Skin of body (tissue), 1 donor: ENCODE measurements at regions not wholly inside any gene's neighbourhood (a gene's known extent, or its start where the extent isn't known, plus 50 kb on each side); places are given as distances from the start of the nearest gene placed in this dataset.

ENCODE experiments used
- DNase-seq: peaks from one replicate; lab custom pipeline; 2025; lab: John Stamatoyannopoulos, UW

DNA sequence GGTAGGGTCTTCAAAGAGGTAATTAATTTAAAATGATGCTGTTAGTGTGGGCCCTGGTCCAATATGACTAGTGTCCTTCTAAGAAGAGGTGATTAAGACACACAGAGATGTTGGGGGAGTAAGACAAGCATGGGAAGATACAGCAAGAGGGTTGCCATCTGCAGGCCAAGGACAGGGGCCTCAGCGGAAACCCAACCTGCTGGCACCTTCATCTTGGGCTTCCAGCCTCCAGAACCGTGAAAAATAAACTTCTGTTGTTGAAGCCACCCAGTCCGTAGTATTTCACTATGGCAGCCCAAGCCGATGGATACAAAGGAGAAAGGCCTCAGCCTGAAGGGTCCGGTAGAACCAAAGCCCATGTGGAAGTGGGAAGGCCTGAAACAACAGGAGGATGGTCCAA, 161.7 kb upstream of the UBE2E1 start:
- no peak for DNase-seq

DNA sequence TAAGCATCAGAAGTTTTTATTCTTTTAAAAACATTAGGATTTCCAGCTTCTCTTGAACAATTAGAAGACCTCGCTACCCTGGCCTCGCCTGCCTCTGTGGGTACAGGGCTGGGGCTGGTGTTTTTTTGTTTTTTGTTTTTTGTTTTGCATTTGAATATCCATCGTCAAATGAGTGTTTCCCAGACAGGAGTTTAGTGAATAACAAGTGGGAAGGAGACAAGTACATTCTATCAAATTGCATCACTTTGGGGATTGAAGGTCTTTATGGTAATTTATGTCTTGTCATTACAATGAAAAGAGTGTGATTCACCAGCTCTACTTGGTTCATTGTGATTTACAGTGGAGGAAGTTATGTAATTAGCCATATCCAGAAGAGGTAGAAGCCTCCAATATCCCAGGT, 161.1 kb upstream of the UBE2E1 start:
- no peak for DNase-seq

DNA sequence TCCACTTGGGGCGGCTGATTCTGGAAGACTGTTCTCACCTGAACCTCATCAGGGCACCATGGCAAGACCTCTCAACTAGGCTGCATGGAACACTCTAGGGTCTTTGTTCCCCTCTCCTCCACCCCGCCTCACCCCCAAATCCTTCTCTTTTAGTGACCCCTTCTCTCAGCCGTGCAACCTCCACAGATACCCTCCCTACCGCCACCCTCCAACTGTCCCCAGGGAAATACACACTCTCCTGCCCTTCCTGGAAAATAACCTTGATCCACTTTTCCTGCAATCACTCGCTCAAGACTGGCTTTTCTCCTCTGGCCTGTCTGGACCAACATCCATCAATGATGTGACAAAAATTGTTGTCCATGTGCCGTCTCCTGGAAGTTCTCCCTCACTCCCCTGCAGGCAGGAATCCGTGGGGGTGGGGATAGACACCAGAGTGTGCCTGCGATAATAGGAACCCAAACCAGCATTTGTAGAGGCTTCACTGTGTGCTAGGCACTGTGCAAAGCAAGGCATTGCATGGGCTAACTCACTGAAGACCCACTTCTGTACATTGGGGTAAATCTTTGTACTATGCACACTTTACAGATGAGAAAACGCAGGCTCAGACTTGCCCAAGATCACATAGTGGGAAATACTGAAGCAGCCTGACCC, 160.1 kb upstream of the UBE2E1 start:
- no peak for DNase-seq

DNA sequence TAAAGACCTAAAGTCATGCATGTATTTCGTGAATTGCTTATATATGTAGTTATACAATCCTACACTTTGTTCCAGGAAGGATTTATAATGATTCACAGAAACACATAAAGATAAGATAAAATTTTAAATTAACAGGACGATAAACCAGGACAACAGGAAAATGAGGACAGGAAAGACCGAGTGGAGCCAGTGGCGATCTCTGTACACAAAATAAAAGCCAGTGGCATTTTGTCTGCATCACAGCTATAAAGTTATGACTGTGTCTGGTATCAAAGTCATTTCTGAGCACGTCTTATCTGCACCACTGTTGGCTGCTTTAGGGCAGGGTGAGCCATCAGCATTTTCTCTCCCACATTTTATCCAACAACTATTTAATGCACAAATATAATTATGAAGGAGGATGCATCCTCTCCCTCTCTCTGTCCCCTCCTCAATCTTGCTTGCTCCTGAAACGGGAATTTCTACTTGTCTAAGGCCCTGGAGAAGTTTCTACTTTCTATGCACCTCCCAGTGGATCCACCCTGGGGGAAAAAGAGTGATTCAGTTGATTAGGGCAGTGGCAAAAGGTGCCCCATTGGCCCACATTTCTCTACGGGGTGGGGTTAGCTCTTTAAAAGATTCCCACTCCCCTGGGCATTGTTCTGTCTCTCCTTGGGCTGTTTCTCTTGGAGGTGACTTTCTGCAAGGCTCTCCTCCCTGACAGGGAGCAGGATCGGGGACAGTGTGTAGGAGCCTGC, 159.4 kb upstream of the UBE2E1 start:
- DNase-seq: no peak

DNA sequence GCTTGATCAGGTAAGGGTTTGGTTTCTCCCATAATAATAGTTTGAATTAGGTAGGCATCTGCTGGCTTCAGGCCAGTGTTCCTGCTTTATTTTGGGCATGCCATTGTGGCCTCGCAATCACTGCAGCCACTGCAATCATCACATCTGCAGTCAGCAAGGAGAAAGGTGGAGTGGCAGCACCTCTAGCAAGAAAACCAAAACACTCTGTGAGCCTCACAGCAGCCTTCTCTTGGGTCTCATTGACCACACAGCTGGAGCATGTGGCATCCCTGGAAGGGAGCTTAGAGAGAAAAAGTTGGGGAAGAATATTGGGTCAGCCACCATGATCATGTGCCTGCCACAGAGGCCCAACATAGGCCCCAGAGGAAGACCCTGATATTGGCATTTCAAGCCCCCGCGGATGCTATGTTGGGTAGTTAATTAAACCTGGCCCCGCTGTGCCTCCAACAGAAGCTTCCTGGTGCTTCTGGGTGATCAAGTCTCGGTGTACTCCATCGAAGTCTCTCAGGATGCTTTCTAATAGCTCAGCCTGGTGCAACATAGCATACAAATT, 158.0 kb upstream of the UBE2E1 start:
- DNase-seq: no peak

DNA sequence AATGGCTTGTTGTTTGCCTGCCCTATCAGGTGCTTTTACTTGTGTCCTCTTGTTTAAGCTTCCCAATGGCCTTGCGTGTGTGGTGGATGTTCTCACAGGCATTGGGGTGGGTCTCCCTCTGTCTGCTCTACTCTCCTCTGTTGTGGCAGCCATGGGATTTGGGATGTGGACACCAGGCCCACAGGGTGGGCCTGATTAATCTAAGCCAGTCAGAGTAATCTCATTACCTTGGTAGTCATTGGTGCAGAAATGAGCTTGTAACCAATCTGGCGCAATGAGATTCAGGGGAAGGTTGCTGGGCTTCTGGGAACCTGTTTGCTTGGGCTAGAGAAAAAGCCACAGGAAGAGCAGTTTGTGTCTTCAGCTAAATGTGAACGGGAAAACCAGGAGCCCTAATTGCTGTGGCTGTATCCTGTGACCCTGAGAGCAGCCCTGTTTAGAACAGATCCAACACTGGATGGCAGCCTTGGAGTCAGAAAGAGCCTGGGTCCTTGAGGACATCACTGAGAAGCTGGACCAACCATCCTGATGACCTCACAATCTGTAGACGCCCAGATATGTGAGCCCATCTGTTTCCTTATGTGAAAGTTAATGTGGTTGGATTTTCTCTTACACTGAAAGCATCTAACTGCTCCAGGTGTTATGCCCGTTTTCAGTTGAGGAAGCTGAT, 157.3 kb upstream of the UBE2E1 start:
- no peak for DNase-seq

DNA sequence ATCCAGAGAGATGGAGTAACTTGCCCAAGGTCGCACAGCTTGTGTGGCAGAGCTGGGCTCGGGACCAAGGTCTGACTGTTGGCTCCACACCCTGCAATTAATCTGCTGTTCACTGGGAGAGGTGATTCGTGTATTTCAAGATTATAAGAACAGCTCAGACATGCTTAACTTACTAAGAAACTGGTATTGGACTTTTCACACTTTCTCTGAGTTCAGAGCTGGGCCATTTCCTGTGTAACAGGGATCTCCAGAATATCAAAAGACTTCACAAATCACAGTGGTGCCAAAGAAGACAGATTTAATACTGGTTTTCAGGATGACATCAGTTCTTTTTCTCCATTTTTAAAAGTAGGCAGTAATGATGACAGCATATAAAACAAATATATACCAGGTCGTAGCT, 156.8 kb upstream of the UBE2E1 start:
- no peak for DNase-seq

DNA sequence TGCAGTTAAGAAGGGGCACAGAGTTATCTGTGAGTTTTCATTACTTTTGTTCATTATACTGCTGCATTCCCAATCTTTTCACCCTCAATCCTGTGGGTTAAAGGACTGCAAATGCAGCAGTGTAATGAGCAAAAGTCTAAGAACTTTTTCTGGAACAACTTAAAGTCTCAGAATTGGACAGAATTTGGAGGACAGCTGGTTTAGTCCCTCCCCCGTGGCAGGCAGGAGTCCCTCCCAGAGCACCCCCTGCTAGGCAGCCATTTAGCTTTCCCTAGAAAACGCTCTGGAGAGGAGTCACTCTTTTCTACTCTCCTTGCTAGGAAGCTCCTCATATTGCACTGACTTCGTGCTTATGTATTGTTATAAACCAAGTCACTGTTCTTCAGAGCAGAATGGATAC, 156.3 kb upstream of the UBE2E1 start:
- no peak for DNase-seq

DNA sequence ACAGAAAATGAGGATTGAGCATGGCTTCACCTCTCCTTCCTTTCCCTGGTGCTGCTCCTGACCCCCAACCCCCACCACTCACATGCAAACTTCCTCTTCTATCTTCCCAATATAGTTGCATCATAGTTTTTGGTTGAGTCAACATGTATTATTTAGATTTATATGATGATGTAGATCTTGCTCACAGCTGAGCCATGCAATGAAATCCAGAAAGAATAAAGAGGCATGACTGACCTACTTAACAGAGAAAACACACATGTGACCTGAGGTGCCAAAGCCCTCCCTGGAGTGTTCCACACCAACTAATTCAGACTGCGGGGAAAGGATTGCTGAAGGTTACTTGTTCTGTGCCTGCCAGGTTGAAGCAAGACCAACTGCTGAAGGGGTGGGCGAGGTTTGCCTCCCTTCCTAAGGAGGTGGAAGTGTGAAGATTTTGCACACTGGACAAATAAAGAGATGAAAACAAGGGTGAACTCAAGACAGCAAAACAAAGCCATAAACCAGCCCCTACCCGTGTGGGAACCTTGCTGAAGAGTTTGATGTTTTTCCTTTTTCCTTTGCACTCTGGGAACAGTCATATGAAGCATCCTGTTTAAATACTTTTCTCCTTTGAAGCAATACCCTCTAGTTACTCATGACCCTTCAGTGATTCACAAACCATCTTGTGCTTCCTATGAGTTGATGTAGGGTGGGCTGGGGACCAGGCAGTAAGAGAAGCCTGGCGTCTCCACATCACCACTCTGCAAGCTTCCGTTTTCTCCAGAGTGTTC, 155.2 kb upstream of the UBE2E1 start:
- no peak for DNase-seq

DNA sequence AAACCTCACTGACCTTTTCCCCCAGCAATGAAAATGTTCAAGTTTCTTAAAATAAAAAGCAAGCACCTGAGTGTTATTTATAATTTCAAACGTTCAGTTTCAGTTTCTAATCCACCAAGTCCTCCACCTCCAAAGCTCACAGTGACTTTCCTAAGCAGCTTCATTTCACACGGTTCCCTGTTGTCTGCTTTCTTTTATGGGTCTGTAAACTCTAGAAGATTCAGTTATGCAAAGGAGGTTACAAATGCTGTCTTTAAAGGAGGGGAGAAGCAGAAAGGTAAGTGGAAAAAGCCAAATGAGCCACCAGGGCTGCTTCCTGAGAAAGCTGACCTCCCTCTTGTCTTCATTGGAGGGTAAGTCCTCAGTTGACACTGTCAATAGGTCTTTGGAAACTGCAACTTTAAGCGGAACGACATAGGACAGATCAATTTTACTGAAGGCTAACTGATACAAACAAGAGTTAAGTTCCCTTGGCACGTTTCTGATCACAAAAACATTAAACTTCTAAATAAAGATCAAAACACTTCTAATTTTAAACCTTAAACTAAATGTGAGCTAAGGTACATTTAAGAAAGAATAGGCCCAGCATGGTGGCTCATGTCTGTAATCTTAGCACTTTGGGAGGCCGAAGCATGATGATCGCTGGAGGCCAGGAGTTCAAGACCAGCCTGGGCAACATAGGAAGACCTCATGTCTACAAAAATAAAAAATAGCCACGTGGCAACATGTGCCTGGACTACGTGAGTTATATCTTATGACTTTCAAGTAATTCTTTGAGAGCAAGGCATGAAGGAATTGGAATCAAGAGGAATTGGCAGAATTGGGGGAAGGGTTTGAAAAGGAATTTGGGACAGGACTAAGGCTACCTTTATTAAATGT, 151.9 kb upstream of the UBE2E1 start:
- DNase-seq: no peak

DNA sequence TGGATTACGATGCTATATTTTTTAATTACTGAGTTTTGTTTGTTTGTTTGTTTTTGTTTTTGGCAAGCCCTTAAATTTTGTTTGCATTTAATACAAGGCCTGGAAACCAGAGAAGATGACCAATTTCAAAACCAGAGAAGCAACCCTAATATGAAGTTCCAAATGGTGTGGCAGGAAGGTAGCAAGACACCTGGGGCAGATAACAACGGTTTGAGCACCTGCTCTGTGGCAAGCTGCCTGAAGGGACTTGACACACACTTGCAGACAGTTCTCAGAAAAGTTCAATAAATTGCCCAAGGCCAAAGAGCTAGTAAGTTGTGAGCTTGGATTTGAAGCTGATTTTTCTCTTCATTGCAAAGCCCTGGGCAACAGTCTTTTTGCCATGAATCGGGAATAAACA, 151.2 kb upstream of the UBE2E1 start:
- no peak for DNase-seq

DNA sequence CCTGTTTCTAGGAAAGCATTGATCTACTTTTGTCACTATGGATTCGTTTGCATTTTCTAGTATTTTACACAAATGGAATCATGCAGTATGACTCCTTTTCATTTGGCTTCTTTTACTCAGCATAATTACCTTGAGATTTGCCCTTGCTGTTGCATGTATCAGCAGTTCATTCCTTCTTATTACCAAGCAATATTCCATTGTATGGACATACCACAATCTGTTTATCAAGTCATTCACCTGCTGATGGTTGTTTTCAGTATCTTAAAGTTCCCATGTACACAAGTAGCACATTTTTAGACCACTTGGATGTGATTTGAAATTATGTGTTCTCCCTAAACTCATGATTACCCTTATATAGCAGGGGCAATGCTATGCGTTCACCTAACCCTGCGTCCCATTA, 150.0 kb upstream of the UBE2E1 start:
- DNase-seq: no peak

DNA sequence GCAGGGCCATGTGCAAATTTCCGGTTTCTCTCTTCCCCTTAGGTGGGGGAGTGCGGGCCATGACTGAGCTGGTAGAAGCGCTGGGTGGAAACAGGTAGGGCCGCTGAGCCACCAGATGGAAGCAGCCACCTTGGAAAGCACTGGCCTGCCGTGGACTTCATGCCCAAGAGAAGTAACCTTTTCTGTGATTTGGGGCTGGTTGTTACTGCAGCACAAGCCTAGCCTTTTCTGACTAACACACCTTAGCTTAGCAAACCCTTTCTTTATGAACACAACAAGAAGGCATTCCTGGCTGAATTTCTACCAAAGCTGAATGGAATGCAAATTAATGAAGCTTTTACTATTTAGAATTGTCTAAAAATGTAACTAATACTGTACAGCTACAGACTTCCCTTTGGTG, 149.6 kb upstream of the UBE2E1 start:
- no peak for DNase-seq

DNA sequence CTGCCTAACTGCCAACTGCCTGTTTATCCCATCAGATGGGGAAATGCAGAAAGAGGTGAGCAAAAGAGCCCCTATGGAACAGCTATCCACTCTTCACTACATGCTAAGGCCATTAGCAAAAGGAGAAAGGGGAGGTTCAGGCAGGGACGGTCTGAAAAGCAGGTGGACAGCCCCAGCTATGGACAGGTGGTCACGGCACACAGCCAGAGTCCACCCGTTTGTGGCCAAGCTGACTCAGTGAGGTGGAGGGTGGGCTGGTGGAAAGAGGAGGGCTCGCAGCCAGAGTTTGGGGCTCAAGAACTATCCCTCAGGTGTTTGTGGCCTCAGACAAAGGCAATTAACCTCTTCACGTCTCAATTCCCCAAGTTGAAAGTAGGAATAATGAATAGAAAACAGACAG, 148.9 kb upstream of the UBE2E1 start:
- DNase-seq: no peak

DNA sequence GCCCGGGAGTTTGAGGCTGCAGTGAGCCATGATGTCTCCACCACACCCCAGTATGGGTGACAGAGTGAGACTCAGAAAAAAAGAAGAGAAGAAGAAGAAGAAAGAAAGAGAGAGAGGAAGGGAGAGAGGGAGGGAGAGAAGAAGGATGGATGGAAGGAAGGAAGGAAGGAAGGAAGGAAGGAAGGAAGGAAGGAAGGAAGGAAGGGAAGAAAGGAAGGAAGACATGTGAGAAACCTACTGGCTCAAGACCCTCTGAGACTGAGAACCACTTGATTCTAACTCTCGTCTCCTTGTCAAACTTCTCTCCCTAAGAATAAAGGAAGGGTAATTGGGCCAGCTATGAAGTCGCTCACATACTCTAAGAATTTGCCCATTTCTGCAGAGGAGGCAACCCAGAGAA, 148.1 kb upstream of the UBE2E1 start:
- DNase-seq: no peak

DNA sequence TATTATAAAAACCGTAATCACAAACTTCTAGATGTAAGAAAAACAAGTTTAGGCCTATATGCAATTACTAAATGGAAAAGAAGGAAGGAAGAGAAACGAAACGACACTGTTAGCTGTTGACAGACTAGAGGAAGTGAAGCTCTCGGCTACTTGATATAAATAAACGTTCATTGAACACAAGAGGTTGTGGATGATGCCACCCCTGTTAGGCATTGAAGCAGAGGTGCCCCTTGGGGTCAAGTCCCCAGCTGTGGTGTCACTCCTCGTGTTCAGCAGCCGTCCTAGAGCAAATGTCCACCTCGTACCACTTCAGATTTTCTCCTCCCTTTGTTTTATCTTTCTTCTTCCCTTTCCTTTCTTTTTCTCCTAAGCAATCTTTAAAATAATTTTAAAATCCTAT, 146.5 kb upstream of the UBE2E1 start:
- no peak for DNase-seq

DNA sequence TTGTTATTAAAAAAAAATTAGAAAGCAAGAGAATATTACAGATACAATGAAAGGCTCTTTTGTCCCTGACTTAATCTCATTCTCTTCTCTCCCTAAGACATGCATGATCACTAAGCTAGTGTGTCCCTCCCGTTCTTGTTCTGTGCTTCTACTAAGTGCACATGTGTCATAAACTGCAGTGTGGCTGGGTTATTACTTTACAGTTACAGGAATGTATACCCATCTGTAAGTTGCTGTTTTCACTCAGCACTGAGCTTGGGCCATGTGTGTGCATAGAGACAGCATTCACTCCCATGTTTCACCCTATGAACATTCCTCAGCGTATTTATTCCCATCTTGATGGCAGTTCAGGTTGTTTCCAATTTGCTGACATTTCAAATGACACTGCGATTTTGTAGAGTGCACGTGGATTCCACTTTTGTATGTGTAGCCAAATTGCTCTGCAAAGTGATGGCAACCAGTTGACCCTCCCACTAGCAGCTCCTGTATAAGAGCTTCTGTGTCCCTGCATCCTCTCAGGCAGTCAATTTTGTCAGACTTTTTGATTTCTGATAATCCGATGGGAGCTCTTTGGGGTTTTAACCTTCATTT, 145.8 kb upstream of the UBE2E1 start:
- DNase-seq: peak; percentile 62

DNA sequence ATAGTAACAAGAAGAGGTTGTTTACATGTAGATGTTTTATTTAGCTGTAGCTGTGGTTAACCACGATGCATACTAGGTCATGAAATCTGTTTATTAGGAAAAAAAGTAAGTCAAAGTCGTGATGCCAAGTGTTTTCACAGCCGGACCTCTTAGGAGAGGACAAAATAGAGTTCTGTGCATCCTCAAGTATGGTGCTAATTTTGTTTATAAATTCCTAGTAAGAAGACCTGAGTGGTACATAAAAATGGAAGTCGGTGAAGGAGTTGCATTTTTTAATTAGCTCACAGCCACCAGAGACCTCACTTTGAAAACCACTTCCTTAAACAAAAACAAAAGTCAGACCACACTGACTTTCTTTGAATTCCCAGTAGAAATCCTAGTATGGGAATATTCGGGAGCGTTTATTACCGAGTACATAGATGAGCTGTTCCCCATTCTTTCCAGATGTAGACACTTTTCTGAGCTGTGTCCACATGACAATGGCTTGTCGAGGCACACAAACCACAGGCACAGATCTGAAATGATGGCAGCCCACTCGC, 143.6 kb upstream of the UBE2E1 start:
- peak; percentile 24 for DNase-seq

DNA sequence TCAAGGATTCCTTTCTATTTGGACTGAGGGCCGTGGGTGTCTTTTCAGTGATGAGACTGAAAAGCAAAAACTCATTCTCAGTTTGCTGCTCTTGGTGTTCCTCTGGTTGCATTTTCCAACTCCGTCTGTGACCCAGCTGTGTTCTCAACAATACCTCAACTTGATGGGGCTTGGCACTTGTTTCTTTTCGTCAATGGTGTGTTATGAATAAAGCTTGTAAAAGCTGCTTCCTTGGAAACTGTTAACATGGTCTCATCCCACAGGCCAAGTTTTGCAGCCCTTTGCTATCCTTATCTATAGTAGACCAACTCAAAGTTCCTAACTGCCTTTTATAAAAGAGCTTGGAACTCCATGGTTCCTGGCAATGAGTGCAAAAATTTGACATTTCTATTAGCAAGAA, 142.5 kb upstream of the UBE2E1 start:
- DNase-seq: peak; percentile 25

DNA sequence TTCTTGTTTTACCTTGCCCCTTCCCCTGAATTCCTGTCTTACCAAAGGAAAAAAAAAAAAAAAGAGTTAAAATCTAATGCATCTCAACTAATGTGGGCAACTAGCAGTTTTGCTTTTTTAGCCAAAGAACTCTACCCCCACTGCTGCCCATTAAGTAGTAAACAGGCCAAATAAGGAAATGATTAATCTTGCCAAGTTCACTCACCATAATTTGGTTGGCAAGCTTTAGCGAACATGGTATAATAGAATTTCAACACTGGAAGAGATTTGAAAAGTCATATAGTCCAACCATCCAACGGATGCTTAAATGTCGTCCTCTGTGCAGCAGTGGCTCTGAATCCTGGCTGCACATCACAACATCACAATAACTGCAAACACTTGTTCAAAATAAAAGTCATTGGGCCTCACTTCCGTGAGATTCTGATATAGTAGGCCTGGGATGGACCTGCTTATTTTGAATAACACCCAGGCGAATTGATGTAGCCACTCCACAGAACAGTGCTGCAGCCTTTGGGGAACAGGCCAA, 142.0 kb upstream of the UBE2E1 start:
- DNase-seq: no peak
